ENCODE measurements at regions not wholly inside any gene's neighbourhood (a gene's known extent, or its start where the extent isn't known, plus 50 kb on each side); places are given as distances from the start of the nearest gene placed in this dataset.
"Not testable (repeated sequence)": the region's sequence is repeated elsewhere in the genome, so short reads cannot be mapped to it uniquely, and the experiment has no call there.

DNA sequence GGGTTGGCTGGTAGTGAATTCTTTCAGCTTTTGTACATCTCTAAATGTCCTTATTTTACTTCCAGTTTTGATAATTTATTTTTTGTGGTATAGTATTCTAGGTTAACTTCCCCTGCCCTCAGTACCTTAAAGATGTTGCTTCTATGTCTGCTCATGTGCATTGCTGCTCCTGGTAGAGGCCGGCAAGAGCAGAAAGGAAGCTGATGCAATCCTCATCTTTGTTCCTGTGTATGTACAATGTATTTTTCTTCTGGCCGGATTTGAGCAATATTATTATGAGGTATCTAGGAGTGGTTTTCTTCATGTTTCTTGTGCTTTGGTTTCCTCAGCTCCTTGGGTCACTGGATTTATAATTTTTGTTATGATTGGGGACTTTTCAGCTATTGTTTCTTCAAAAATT is 308.7 kb downstream of the FAM72C start:
- TF ChIP-seq, protein P1, sequence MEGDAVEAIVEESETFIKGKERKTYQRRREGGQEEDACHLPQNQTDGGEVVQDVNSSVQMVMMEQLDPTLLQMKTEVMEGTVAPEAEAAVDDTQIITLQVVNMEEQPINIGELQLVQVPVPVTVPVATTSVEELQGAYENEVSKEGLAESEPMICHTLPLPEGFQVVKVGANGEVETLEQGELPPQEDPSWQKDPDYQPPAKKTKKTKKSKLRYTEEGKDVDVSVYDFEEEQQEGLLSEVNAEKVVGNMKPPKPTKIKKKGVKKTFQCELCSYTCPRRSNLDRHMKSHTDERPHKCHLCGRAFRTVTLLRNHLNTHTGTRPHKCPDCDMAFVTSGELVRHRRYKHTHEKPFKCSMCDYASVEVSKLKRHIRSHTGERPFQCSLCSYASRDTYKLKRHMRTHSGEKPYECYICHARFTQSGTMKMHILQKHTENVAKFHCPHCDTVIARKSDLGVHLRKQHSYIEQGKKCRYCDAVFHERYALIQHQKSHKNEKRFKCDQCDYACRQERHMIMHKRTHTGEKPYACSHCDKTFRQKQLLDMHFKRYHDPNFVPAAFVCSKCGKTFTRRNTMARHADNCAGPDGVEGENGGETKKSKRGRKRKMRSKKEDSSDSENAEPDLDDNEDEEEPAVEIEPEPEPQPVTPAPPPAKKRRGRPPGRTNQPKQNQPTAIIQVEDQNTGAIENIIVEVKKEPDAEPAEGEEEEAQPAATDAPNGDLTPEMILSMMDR (conservative IDR thresholded peaks at IDR 0.05; ENCODE audit: low read depth in 2 of 2) = not testable (repeated sequence)
- not testable (repeated sequence) for TF ChIP-seq EZH2 (IDR thresholded peaks at IDR 0.05; ENCODE audit: low read depth, unreplicated experiment); JUNB (IDR thresholded peaks at IDR 0.05; ENCODE audit: unreplicated experiment); REST (IDR thresholded peaks at IDR 0.05; ENCODE audit: unreplicated experiment)

Measured in GM23338 (cell line).